ENCODE measurements at regions not wholly inside any gene's neighbourhood (a gene's known extent, or its start where the extent isn't known, plus 50 kb on each side); places are given as distances from the start of the nearest gene placed in this dataset.

DNA sequence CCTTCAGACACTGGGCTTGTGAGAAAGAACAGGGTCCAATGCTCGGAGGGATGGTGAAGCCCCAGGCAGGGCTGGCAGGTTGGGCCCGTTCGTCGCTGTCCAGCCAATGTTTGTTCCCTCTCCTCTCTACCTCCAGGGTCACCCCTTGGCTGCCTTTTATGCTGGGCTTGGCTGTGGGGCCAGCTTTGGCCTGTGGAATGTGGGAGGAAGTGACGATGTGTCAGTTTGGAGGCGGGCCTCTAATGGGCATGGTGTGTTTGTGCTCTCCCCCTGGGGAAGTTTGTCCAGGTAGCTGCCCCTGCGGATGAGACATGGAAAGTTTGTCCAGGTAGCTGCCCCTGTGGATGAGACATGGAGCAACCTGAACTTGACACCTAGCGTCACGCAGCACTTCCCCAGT lies 236.7 kb downstream of the GLRX3 start:
- ChIA-PET POLR2A (ENCODE audit: low non-redundant PET) (no interaction called here), CTCF (interaction anchor here (0.6 kb wide), 1 partner anchor 1167 kb away, joined by 3 read pairs; no protein-coding TSS in a partner anchor)
- Histone ChIP-seq H3K27me3 (replicated peaks; ENCODE audit: insufficient read depth, low read depth, low read length, poor library complexity) (no peaks in the 10 kb centered on the region), H3K27ac (ENCODE audit: low read depth, low read length, poor library complexity, severe bottlenecking) (no peak overlapping the region), H3K9me3 (ENCODE audit: low read depth, low read length, poor library complexity, severe bottlenecking) (no peaks in the 10 kb centered on the region), H3K4me1 (ENCODE audit: insufficient read depth, low read length, poor library complexity, severe bottlenecking) (no peaks in the 10 kb centered on the region), H3K36me3 (ENCODE audit: insufficient read depth, low read length, poor library complexity, severe bottlenecking) (no peaks in the 10 kb centered on the region), H3K4me3 (ENCODE audit: low read depth, low read length, poor library complexity, severe bottlenecking) (no peak overlapping the region)
- TF ChIP-seq, protein P1, sequence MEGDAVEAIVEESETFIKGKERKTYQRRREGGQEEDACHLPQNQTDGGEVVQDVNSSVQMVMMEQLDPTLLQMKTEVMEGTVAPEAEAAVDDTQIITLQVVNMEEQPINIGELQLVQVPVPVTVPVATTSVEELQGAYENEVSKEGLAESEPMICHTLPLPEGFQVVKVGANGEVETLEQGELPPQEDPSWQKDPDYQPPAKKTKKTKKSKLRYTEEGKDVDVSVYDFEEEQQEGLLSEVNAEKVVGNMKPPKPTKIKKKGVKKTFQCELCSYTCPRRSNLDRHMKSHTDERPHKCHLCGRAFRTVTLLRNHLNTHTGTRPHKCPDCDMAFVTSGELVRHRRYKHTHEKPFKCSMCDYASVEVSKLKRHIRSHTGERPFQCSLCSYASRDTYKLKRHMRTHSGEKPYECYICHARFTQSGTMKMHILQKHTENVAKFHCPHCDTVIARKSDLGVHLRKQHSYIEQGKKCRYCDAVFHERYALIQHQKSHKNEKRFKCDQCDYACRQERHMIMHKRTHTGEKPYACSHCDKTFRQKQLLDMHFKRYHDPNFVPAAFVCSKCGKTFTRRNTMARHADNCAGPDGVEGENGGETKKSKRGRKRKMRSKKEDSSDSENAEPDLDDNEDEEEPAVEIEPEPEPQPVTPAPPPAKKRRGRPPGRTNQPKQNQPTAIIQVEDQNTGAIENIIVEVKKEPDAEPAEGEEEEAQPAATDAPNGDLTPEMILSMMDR (conservative IDR thresholded peaks at IDR 0.05; ENCODE audit: low read depth, low read length): no peak
- no peak for TF ChIP-seq EZH2 (IDR thresholded peaks at IDR 0.05; ENCODE audit: borderline replicate concordance, low read depth, low read length, poor library complexity, severe bottlenecking)
- intact Hi-C loops (cut with micrococcal nuclease; ENCODE audit: unreplicated experiment): no loop called here
- BruUV-seq (replicated peaks): no TSS peak
- no peak for DNase-seq (ENCODE audit: low spot score)

DNA sequence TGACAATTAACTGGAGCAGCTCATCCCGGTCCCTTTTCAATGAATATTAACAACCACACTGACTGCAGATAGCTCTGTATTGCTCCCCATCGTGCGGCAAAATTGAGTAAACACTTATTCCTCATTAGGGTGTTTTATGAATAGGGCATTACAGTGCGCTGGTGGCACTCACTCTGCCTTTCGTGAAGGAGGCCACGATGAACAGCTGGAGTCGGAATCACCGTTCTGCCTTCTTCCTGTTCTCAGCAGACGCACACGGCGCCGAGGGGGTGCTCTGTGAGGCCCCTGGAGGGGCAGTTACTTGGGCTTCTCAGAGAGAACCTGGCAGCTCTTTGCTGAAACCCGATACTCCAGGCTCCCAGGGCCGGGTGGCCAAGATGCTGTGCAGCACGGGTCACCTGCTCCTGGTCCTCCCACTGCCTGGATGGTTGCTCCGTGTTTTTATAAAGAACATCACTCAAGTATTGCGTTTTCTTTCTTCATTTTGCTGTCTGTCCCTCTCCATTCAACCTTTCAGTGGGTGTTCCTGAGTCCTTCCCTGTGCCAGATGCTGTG lies 241.9 kb downstream of the GLRX3 start:
- POLR2A ChIA-PET (ENCODE audit: low non-redundant PET): no interaction called here
- H3K27me3 ChIP-seq (replicated peaks; ENCODE audit: insufficient read depth, low read depth, low read length, poor library complexity): no peaks in the 10 kb centered on the region
- CTCF ChIA-PET: no interaction called here
- TF ChIP-seq, protein P1 (conservative IDR thresholded peaks at IDR 0.05; ENCODE audit: low read depth, low read length): no peak
- no peak for TF ChIP-seq EZH2 (IDR thresholded peaks at IDR 0.05; ENCODE audit: borderline replicate concordance, low read depth, low read length, poor library complexity, severe bottlenecking)
- no peaks in the 10 kb centered on the region for H3K9me3 ChIP-seq (ENCODE audit: low read depth, low read length, poor library complexity, severe bottlenecking)
- H3K4me3 ChIP-seq (ENCODE audit: low read depth, low read length, poor library complexity, severe bottlenecking): no peak overlapping the region
- no peaks in the 10 kb centered on the region for H3K4me1 ChIP-seq (ENCODE audit: insufficient read depth, low read length, poor library complexity, severe bottlenecking)
- no TSS peak for BruUV-seq (replicated peaks)
- H3K27ac ChIP-seq (ENCODE audit: low read depth, low read length, poor library complexity, severe bottlenecking): no peak overlapping the region
- no peaks in the 10 kb centered on the region for H3K36me3 ChIP-seq (ENCODE audit: insufficient read depth, low read length, poor library complexity, severe bottlenecking)
- intact Hi-C loops (cut with micrococcal nuclease; ENCODE audit: unreplicated experiment): no loop called here
- DNase-seq (ENCODE audit: low spot score): no peak

DNA sequence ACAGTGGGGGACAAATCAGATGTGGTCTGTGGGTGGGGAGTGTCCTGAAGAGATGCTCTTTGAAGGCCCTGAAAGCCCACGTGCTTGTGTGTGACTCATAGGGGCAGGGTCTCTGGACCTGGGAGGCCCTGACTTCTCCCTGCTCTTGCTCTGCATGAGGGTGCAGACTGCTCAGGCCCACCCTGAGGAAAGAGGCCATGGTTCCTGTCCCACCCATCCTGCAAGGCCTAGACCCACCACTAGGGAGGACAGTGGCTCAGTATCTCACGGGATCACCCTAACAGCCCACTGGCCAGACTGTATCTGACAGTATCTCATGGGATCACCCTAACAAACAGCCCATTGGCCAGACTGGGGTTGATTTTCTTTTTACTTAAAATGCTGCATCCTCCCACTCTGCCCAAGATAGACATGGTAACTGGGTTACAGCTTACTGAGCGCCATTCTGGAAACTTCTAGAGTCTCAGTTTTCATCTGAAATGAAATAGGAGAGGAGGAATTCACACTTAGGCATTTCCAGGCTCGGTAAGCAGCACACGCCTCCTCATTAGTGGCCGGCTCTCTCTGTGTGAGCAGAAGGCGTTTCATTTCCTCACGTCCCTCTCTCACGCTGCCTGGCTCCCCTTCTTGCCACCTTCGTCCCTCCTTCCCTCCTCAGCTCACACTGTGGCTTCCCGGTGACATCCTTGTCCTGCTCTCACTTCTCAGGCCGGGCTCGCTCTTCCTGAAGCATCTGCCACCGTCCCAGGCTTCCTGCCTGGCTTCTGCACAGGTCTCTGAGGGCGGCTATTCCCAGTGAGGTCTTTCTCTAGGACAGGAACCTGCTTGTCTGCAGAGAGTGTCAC lies 242.6 kb downstream of the GLRX3 start:
- H3K36me3 ChIP-seq (ENCODE audit: insufficient read depth, low read length, poor library complexity, severe bottlenecking): no peaks in the 10 kb centered on the region
- H3K9me3 ChIP-seq (ENCODE audit: low read depth, low read length, poor library complexity, severe bottlenecking): no peaks in the 10 kb centered on the region
- CTCF ChIA-PET: no interaction called here
- DNase-seq (ENCODE audit: low spot score): peak; percentile 10
- intact Hi-C loops (cut with micrococcal nuclease; ENCODE audit: unreplicated experiment): no loop called here
- no peak overlapping the region for H3K27ac ChIP-seq (ENCODE audit: low read depth, low read length, poor library complexity, severe bottlenecking)
- POLR2A ChIA-PET (ENCODE audit: low non-redundant PET): no interaction called here
- no peaks in the 10 kb centered on the region for H3K27me3 ChIP-seq (replicated peaks; ENCODE audit: insufficient read depth, low read depth, low read length, poor library complexity)
- H3K4me1 ChIP-seq (ENCODE audit: insufficient read depth, low read length, poor library complexity, severe bottlenecking): no peaks in the 10 kb centered on the region
- no peak overlapping the region for H3K4me3 ChIP-seq (ENCODE audit: low read depth, low read length, poor library complexity, severe bottlenecking)
- BruUV-seq (replicated peaks): no TSS peak
- no peak for TF ChIP-seq EZH2 (IDR thresholded peaks at IDR 0.05; ENCODE audit: borderline replicate concordance, low read depth, low read length, poor library complexity, severe bottlenecking)
- TF ChIP-seq, protein P1 (conservative IDR thresholded peaks at IDR 0.05; ENCODE audit: low read depth, low read length): 0 out of 2 replicates have a peak, but pooled peaks have one; percentile 30

Measured in A673 (cell line).